ENCODE measurements at regions not wholly inside any gene's neighbourhood (a gene's known extent, or its start where the extent isn't known, plus 50 kb on each side); places are given as distances from the start of the nearest gene placed in this dataset.
"Not testable (repeated sequence)": the region's sequence is repeated elsewhere in the genome, so short reads cannot be mapped to it uniquely, and the experiment has no call there.

GRCh38 chr3:26498271-26498670, 124.3 kb upstream of the LRRC3B start:
- H3K4me3 ChIP-seq (ENCODE audit: low read length) = no peak overlapping the region
- no peak for TF ChIP-seq CTCF (conservative IDR thresholded peaks at IDR 0.05; ENCODE audit: low read length)
- DNase-seq (ENCODE audit: low read depth) = no peak

GRCh38 chr3:26505399-26505798, 117.2 kb upstream of the LRRC3B start:
- TF ChIP-seq CTCF (conservative IDR thresholded peaks at IDR 0.05; ENCODE audit: low read length) = no peak
- DNase-seq (ENCODE audit: low read depth) = no peak
- H3K4me3 ChIP-seq (ENCODE audit: low read length) = no peak overlapping the region

GRCh38 chr3:26514445-26515029, 108.0 kb upstream of the LRRC3B start:
- not testable (repeated sequence) for DNase-seq (ENCODE audit: low read depth); H3K4me3 ChIP-seq (ENCODE audit: low read length)

- TF ChIP-seq CTCF (conservative IDR thresholded peaks at IDR 0.05; ENCODE audit: low read length) = no peak
- no peak for DNase-seq (ENCODE audit: low read depth)
- no peak overlapping the region for H3K4me3 ChIP-seq (ENCODE audit: low read length)
Observed at GRCh38 chr3:26515351-26515750, 107.2 kb upstream of the LRRC3B start.

GRCh38 chr3:26521261-26521660, 101.3 kb upstream of the LRRC3B start:
- no peak for DNase-seq (ENCODE audit: low read depth)
- no peak for TF ChIP-seq CTCF (conservative IDR thresholded peaks at IDR 0.05; ENCODE audit: low read length)
- H3K4me3 ChIP-seq (ENCODE audit: low read length) = no peak overlapping the region

GRCh38 chr3:26522919-26523318, 99.7 kb upstream of the LRRC3B start:
- H3K4me3 ChIP-seq (ENCODE audit: low read length) = no peak overlapping the region
- DNase-seq (ENCODE audit: low read depth) = no peak
- no peak for TF ChIP-seq CTCF (conservative IDR thresholded peaks at IDR 0.05; ENCODE audit: low read length)

- TF ChIP-seq CTCF (conservative IDR thresholded peaks at IDR 0.05; ENCODE audit: low read length) = no peak
- no peak for DNase-seq (ENCODE audit: low read depth)
- no peak overlapping the region for H3K4me3 ChIP-seq (ENCODE audit: low read length)
Observed at GRCh38 chr3:26525013-26525412, 97.6 kb upstream of the LRRC3B start.

- no peak overlapping the region for H3K4me3 ChIP-seq (ENCODE audit: low read length)
- TF ChIP-seq CTCF (conservative IDR thresholded peaks at IDR 0.05; ENCODE audit: low read length) = no peak
Observed at GRCh38 chr3:26535151-26535550, 87.4 kb upstream of the LRRC3B start.

More at GRCh38 chr3:26535151-26535550, 87.4 kb upstream of the LRRC3B start:
- no peak for DNase-seq (ENCODE audit: low read depth)
